K562 (cell line): ENCODE measurements at regions not wholly inside any gene's neighbourhood (a gene's known extent, or its start where the extent isn't known, plus 50 kb on each side); places are given as distances from the start of the nearest gene placed in this dataset.
A peak's percentile ranks its signal among the peaks of the same experiment; 100 is the strongest.

Experiments
- ATAC-seq: fragments of 200-7000 bp; cut with Tn5 transposase; 3 replicates; pipeline ENCODE4 v1.9.1; 2020; ENCODE audit warnings: moderate library complexity
- BruUV-seq: library from RNA; stranded (reverse); fragments of 400-500 nt; replicated peaks from 2 replicates; lab custom pipeline; 2021; lab: Mats Ljungman, UMichigan
- CTCF ChIA-PET: fragments of 300-600 bp; formaldehyde crosslinking; extraction: SDS; loops from one replicate; lab custom pipeline; 2021; ENCODE audit warnings: low intra/inter-chr PET ratio; lab: Yijun Ruan, JAX
- POLR2A ChIA-PET: fragments of 300-600, 350-650 bp; sonication (Branson Sonifier 250); formaldehyde crosslinking; extraction: SDS; loops from one replicate; lab custom pipeline; 2021; ENCODE audit warnings: antibody characterized with exemption, inconsistent platforms; lab: Yijun Ruan, JAX
- DNase-seq, 4 experiments: peaks; one replicate each; pipeline versions ENCODE4 v3.0.0 to v3.0.0-alpha.2; 2011 to 2018; ENCODE audit warnings: low spot score in 3 of 4, mixed read lengths in 3 of 4; ENCODE audit errors: extremely low read depth in 1 of 4
- FAIRE-seq: peaks from 2 replicates; lab custom pipeline; 2011; peaks lifted over from hg19 to GRCh38; lab: Jason Lieb, UNC
- H2AFZ ChIP-seq: 2 replicates; pipeline ENCODE4 v1.6.0; 2011; ENCODE audit warnings: low read depth, low read length, control low read depth, inconsistent platforms
- H3K27ac ChIP-seq: fragments of 200-600 bp; 3 replicates; pipeline ENCODE4 v1.8.0; 2011; ENCODE audit warnings: low read depth, mild to moderate bottlenecking, control low read depth, inconsistent platforms, low read length, moderate library complexity, mixed read lengths; ENCODE audit errors: extremely low read depth
- H3K27me3 ChIP-seq, 2 experiments: fragments of 300-600 bp in 1 of 2; 2 replicates in 1 of 2; 3 replicates in 1 of 2; pipeline versions ENCODE4 v1.6.0 to v1.8.0; 2011; ENCODE audit warnings: inconsistent platforms in 2 of 2, low read length in 2 of 2, mild to moderate bottlenecking in 1 of 2, mixed read lengths in 1 of 2, moderate library complexity in 1 of 2; ENCODE audit not compliant: control insufficient read depth in 2 of 2, insufficient read depth in 2 of 2
- H3K36me3 ChIP-seq: fragments of 300-600 bp; 3 replicates; pipeline ENCODE4 v1.8.0; 2011; ENCODE audit warnings: mild to moderate bottlenecking, low read length, inconsistent platforms; ENCODE audit not compliant: control insufficient read depth, insufficient read depth
- H3K4me1 ChIP-seq, 2 experiments: fragments of 200-600 bp in 1 of 2; replicated peaks in 1 of 2; 2 replicates in 1 of 2; 3 replicates in 1 of 2; pipeline versions ENCODE4 v1.5.1 to v1.8.0; 2011; ENCODE audit warnings: inconsistent platforms in 2 of 2, low read length in 2 of 2, mild to moderate bottlenecking in 1 of 2, mixed read lengths in 1 of 2, moderate library complexity in 1 of 2; ENCODE audit not compliant: control insufficient read depth in 2 of 2, insufficient read depth in 2 of 2
- H3K4me2 ChIP-seq: 2 replicates; pipeline ENCODE4 v1.6.1; 2011; ENCODE audit warnings: low read length, control low read depth, inconsistent platforms, mixed read lengths; ENCODE audit not compliant: insufficient read depth
- H3K4me3 ChIP-seq: fragments of 200-600 bp; sonication (generic), shearing (Covaris generic); 2 replicates; pipeline ENCODE4 v1.5.1; 2016; ENCODE audit warnings: control low read depth, inconsistent platforms
- H3K79me2 ChIP-seq: fragments of 200-600 bp; 3 replicates; pipeline ENCODE4 v1.8.0; 2011; ENCODE audit warnings: low read length, inconsistent platforms; ENCODE audit not compliant: control insufficient read depth, insufficient read depth
- H3K9ac ChIP-seq, 2 experiments: 2 replicates each; pipeline versions ENCODE4 v1.6.0 to v1.6.1; 2011; ENCODE audit warnings: low read depth in 2 of 2, low read length in 2 of 2, control low read depth in 1 of 2, inconsistent platforms in 1 of 2, mild to moderate bottlenecking in 1 of 2, mixed read lengths in 1 of 2; ENCODE audit not compliant: insufficient read depth in 1 of 2
- H3K9me1 ChIP-seq: one replicate; pipeline ENCODE4 v1.6.0; 2011; ENCODE audit warnings: inconsistent platforms, mild to moderate bottlenecking, low read length, moderate library complexity; ENCODE audit not compliant: control insufficient read depth, insufficient read depth
- H3K9me3 ChIP-seq: replicated peaks from 2 replicates; pipeline ENCODE4 v1.5.1; 2011; ENCODE audit warnings: low read depth, low read length, inconsistent platforms; ENCODE audit not compliant: control insufficient read depth, insufficient read depth
- H4K20me1 ChIP-seq: replicated peaks from 2 replicates; pipeline ENCODE4 v1.6.1; 2011; ENCODE audit warnings: low read length, inconsistent platforms, mixed read lengths; ENCODE audit not compliant: control insufficient read depth, insufficient read depth
- EGR1 ChIP-seq: fragments of 450-650 bp; conservative IDR thresholded peaks from 2 replicates; pipeline ENCODE4 v1.6.1; 2017; ENCODE audit warnings: mild to moderate bottlenecking
- ESRRA ChIP-seq: fragments of 450-650 bp; IDR thresholded peaks from 2 replicates; pipeline ENCODE4 v1.6.1; 2014; ENCODE audit warnings: low read depth, mild to moderate bottlenecking, moderate library complexity, borderline replicate concordance
- HDAC3 ChIP-seq: fragments of 450-650 bp; IDR thresholded peaks from 2 replicates; pipeline ENCODE4 v1.6.1; 2018; ENCODE audit warnings: borderline replicate concordance, mild to moderate bottlenecking, moderate library complexity; ENCODE audit not compliant: partially characterized antibody
- L3MBTL2 ChIP-seq: fragments of 450-650 bp; IDR thresholded peaks from 2 replicates; pipeline ENCODE4 v1.6.1; 2016; ENCODE audit warnings: mild to moderate bottlenecking, moderate library complexity
- LEF1 ChIP-seq: fragments of 450-650 bp; IDR thresholded peaks from 2 replicates; pipeline ENCODE4 v1.6.1; 2016; ENCODE audit warnings: mild to moderate bottlenecking
- MEIS2 ChIP-seq: fragments of 450-650 bp; IDR thresholded peaks from 2 replicates; pipeline ENCODE4 v1.6.1; 2014; ENCODE audit warnings: mild to moderate bottlenecking; ENCODE audit not compliant: partially characterized antibody
- POLR2A ChIP-seq: fragments of 450-650 bp; conservative IDR thresholded peaks from 2 replicates; pipeline ENCODE4 v1.6.1; 2016
- POLR3G ChIP-seq: IDR thresholded peaks from 2 replicates; pipeline ENCODE4 v1.6.1; 2011; ENCODE audit not compliant: insufficient read length, insufficient replicate concordance; ENCODE audit errors: extremely low read depth
- PRMT5 ChIP-seq: sonication (generic); formaldehyde crosslinking; IDR thresholded peaks from 2 replicates; pipeline ENCODE4 v1.5.0; 2020; ENCODE audit warnings: missing genetic modification reagents
- RBM25 ChIP-seq: fragments of 200-400 bp; formaldehyde crosslinking; IDR thresholded peaks from 2 replicates; pipeline ENCODE4 v1.6.1; 2018; ENCODE audit warnings: low read length, low read depth, moderate library complexity; ENCODE audit not compliant: severe bottlenecking
- RBM34 ChIP-seq: fragments of 200-400 bp; formaldehyde crosslinking; IDR thresholded peaks from 2 replicates; pipeline ENCODE4 v1.6.1; 2018; ENCODE audit warnings: low read length, borderline replicate concordance; ENCODE audit not compliant: insufficient read depth
- RERE ChIP-seq: sonication (generic); formaldehyde crosslinking; IDR thresholded peaks from 2 replicates; pipeline ENCODE4 v1.8.0; 2023; ENCODE audit warnings: missing genetic modification reagents, mild to moderate bottlenecking, borderline replicate concordance
- ZBTB9 ChIP-seq: fragments of 450-650 bp; formaldehyde crosslinking; IDR thresholded peaks from 2 replicates; pipeline ENCODE4 v1.4.0; 2020; ENCODE audit warnings: mild to moderate bottlenecking, moderate library complexity
- ZFP91 ChIP-seq: sonication (generic); formaldehyde crosslinking; IDR thresholded peaks from 2 replicates; pipeline ENCODE4 v1.8.0; 2022; ENCODE audit warnings: mild to moderate bottlenecking, missing genetic modification reagents
- ZNF224 ChIP-seq: sonication (generic); formaldehyde crosslinking; IDR thresholded peaks from 2 replicates; pipeline ENCODE4 v1.8.0; 2022; ENCODE audit warnings: mild to moderate bottlenecking, missing genetic modification reagents
- WGBS: fragments of 100-300 bp; shearing (Covaris generic); methylation state at CpG from one replicate; pipeline ENCODE4 v1.1.6; 2016; ENCODE audit warnings: low coverage, mixed read lengths; ENCODE audit not compliant: insufficient coverage; ENCODE audit errors: missing lambda C conversion rate; 5-methylcytosine and 5-hydroxymethylcytosine counted together
- in situ Hi-C: fragments of 300-500 bp; cut with MboI; formaldehyde crosslinking; loops from 4 replicates; pipeline ENCODE4 v1.15.0; 2018; ENCODE audit warnings: inconsistent platforms, mixed read lengths
- intact Hi-C: fragments of 100-400 bp; cut with micrococcal nuclease; formaldehyde crosslinking; loops from 2 replicates; pipeline ENCODE4 v1.14.2; 2022

GRCh38 chr17:33935822-33936221, 319.3 kb upstream of the CCL2 start:
- Histone ChIP-seq H2AFZ (no peak overlapping the region), H3K27me3 (no peaks in the 10 kb centered on the region), H3K36me3 (no peaks in the 10 kb centered on the region; the same call in 2 of the 3 replicates), H3K79me2 (no peaks in the 10 kb centered on the region), H3K4me1 (peaks cover 25 to 49% of the 10 kb centered on the region in 2 experiments; a peak in 4 of 5 replicates), H3K9me1 (no peaks in the 10 kb centered on the region), H3K4me2 (no peak overlapping the region), H3K9me3 (no peaks in the 10 kb centered on the region), H3K27ac (no peak overlapping the region), H4K20me1 (no peaks in the 10 kb centered on the region), H3K4me3 (no peak overlapping the region), H3K9ac (no peak overlapping the region)
- intact Hi-C loops (no loop called here), in situ Hi-C loops (no loop called here)
- ATAC-seq, result no peak
- no TSS peak for BruUV-seq
- 46% methylated on average over 4 of the region's 4 CpGs for WGBS
- ChIA-PET POLR2A (interaction anchor here (0.8 kb wide), 1 partner anchor 24 kb away, joined by 4 read pairs; no protein-coding TSS in a partner anchor), CTCF (no interaction called here)
- no peak for DNase-seq
- no peak for FAIRE-seq
- no peak for TF ChIP-seq RERE (CRISPR knock-in tag)
- no peak for TF ChIP-seq ZBTB9
- TF ChIP-seq L3MBTL2, result no peak
- TF ChIP-seq HDAC3, result no peak
- no peak for TF ChIP-seq POLR3G
- no peak for TF ChIP-seq LEF1
- no peak for TF ChIP-seq ZFP91
- TF ChIP-seq EGR1, result peak; percentile 31; the same call in 1 of the 2 replicates
- TF ChIP-seq POLR2A, result no peak
- TF ChIP-seq PRMT5 (CRISPR knock-in tag), result no peak
- no peak for TF ChIP-seq MEIS2
- no peak for TF ChIP-seq ZNF224
- TF ChIP-seq RBM25, result peak; percentile 83
- TF ChIP-seq RBM34, result no peak
- TF ChIP-seq ESRRA, result peak; percentile 94
